ENCODE measurements at regions not wholly inside any gene's neighbourhood (a gene's known extent, or its start where the extent isn't known, plus 50 kb on each side); places are given as distances from the start of the nearest gene placed in this dataset.
"Not testable (repeated sequence)": the region's sequence is repeated elsewhere in the genome, so short reads cannot be mapped to it uniquely, and the experiment has no call there.

- no peak overlapping the region for H3K27ac Mint-ChIP-seq
- no peaks in the 10 kb centered on the region for H3K4me1 Mint-ChIP-seq
- DNase-seq: no peak
- H3K4me3 Mint-ChIP-seq: no peak overlapping the region
- H3K27me3 Mint-ChIP-seq: no peaks in the 10 kb centered on the region
- H3K36me3 Mint-ChIP-seq: no peaks in the 10 kb centered on the region
- ATAC-seq (replicated peaks): no peak
- no peaks in the 10 kb centered on the region for H3K9me3 Mint-ChIP-seq
Measured at GRCh38 chr12:72889791-72890190, 617.6 kb downstream of the TRHDE start.

- ATAC-seq (replicated peaks) (no peak), DNase-seq (no peak)
- Mint-ChIP-seq H3K9me3 (no peaks in the 10 kb centered on the region), H3K4me3 (no peak overlapping the region), H3K4me1 (no peaks in the 10 kb centered on the region), H3K36me3 (no peaks in the 10 kb centered on the region), H3K27me3 (no peaks in the 10 kb centered on the region), H3K27ac (no peak overlapping the region)
Measured at GRCh38 chr12:72901685-72902084, 629.5 kb downstream of the TRHDE start.

DNA sequence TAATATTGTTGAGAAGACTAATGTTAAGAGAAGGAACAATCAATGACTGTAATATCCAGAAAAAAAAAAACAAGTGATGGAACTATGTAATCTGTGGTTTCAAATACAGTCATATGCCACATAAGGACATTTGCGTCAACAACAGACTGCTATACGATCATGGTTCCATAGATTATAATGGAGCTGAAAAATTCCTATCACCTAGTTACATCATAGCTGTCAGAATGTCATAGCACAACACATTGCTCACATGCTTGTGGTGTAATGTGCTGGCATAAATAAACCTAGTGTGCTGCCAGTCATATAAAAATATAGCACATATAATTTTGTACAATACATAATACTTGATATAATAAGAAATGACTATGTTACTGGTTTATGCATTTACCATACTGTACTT is 653.5 kb downstream of the TRHDE start:
- DNase-seq: no peak
- Mint-ChIP-seq H3K4me3 (no peak overlapping the region), H3K36me3 (no peaks in the 10 kb centered on the region), H3K27ac (no peak overlapping the region), H3K9me3 (no peaks in the 10 kb centered on the region), H3K4me1 (no peaks in the 10 kb centered on the region), H3K27me3 (no peaks in the 10 kb centered on the region)
- no peak for ATAC-seq (replicated peaks)

DNA sequence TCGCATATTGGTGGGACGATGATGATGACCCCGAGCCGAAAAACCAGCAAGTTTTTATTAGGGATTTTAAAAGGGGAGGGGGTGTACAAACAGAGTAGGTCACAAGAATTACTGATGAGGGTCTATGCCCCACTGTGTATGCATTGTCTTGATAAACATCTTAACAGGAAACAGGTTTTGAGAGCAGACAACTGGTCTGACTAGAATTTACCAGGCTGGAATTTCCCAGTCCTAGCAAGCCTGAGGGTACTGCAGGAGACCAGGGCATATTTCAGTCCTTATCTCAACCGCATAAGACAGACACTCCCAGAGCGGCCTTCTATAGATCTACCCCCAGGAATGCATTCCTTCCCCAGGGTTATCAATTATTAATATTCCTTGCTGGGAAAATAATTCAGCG is 659.7 kb downstream of the TRHDE start:
- not testable (repeated sequence) for ATAC-seq (replicated peaks); H3K4me3 Mint-ChIP-seq; H3K27me3 Mint-ChIP-seq; H3K9me3 Mint-ChIP-seq; DNase-seq; H3K4me1 Mint-ChIP-seq; H3K36me3 Mint-ChIP-seq; H3K27ac Mint-ChIP-seq

DNA sequence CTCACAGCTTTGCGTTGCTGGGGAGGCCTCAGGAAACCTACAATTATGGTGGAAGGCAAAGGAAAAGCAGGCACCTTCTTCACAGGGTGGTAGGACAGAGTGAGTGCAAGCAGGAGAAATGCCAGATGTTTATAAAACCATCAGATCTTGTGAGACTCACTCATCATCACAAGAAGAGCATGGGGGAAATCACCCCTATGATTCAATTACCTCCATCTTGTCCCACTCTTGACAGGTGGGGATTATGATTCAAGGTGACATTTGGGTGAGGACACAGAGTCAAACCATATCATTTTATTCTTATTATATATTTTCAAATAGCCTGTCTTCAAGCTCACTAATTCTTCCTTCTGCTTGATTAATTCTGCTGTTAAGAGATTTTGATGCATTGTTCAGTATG is 665.3 kb downstream of the TRHDE start:
- no peaks in the 10 kb centered on the region for H3K27me3 Mint-ChIP-seq
- no peak overlapping the region for H3K4me3 Mint-ChIP-seq
- ATAC-seq (replicated peaks): no peak
- H3K36me3 Mint-ChIP-seq: no peaks in the 10 kb centered on the region
- no peak for DNase-seq
- peaks cover 5 to 10% of the 10 kb centered on the region in 2 donors for H3K9me3 Mint-ChIP-seq
- H3K4me1 Mint-ChIP-seq: no peaks in the 10 kb centered on the region
- no peak overlapping the region for H3K27ac Mint-ChIP-seq

- no peaks in the 10 kb centered on the region for H3K4me1 Mint-ChIP-seq
- ATAC-seq (replicated peaks): no peak
- H3K4me3 Mint-ChIP-seq: no peak overlapping the region
- H3K27ac Mint-ChIP-seq: no peak overlapping the region
- H3K9me3 Mint-ChIP-seq: peaks cover 0 to 5% of the 10 kb centered on the region in 2 donors
- H3K36me3 Mint-ChIP-seq: no peaks in the 10 kb centered on the region
- DNase-seq: no peak
- no peaks in the 10 kb centered on the region for H3K27me3 Mint-ChIP-seq
Measured at GRCh38 chr12:72957454-72957853, 685.3 kb downstream of the TRHDE start.

DNA sequence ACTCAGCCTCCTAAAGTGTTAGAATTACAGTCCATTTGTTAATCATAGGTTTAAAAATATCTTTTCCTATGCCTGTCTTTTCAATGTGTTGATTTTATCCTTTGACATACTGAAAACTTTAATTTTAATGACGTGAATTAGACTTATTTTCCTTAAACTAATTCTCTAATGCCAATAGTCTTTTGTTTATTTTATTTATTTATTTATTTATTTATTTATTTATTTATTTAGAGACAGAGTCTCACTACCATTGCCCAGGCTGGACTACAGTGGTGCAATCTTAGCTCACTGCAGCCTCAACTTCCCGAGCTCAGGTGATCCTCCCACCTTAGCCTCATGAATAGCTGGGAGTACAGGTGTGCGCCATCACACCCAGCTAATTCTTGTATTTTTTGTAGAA is 694.5 kb downstream of the TRHDE start:
- DNase-seq: no peak
- no peak for ATAC-seq (replicated peaks)
- H3K4me3 Mint-ChIP-seq: no peak overlapping the region
- no peaks in the 10 kb centered on the region for H3K27me3 Mint-ChIP-seq
- no peaks in the 10 kb centered on the region for H3K4me1 Mint-ChIP-seq
- H3K27ac Mint-ChIP-seq: no peak overlapping the region
- H3K9me3 Mint-ChIP-seq: peaks cover 3 to 5% of the 10 kb centered on the region in 2 donors
- no peaks in the 10 kb centered on the region for H3K36me3 Mint-ChIP-seq

DNA sequence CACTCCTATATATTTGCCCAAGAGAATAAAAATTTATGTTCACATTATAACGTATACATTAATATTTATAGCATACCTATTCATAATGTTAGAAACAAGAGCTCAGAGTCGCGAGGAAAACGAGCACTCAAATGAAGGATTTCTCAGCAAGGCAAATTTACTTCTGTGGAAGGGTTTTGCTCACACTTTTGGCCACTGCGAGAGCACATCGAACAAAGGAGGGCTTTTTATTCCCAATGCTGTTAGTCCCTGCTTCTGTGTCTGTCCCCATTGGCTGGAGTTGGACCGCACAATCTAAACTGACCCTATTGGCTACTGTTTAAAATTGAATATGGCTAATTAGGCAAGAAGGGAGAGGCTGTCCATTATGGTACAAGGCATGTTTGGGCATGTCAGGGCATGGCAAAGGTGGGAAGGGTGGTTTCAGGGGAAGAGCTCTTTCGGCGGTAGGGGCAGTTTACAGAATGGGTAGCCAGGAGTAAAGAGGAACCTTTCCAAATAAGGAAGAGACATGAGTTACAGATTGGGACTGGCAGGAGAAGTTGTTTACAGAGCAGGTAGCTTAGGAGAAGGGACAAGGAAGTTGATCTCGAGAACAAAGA is 702.9 kb downstream of the TRHDE start:
- H3K4me1 Mint-ChIP-seq: no peaks in the 10 kb centered on the region
- no peak overlapping the region for H3K4me3 Mint-ChIP-seq
- DNase-seq (no peak), ATAC-seq (replicated peaks) (no peak)
- peaks cover 5% of the 10 kb centered on the region in 2 donors for H3K9me3 Mint-ChIP-seq
- H3K36me3 Mint-ChIP-seq: peaks cover 0 to 2% of the 10 kb centered on the region in 2 donors
- no peak overlapping the region for H3K27ac Mint-ChIP-seq
- no peaks in the 10 kb centered on the region for H3K27me3 Mint-ChIP-seq

GRCh38 chr12:72978999-72979398 is 706.8 kb downstream of the TRHDE start:
- DNase-seq (no peak), ATAC-seq (replicated peaks) (no peak)
- peaks cover 0 to 2% of the 10 kb centered on the region in 2 donors for H3K36me3 Mint-ChIP-seq
- H3K27me3 Mint-ChIP-seq: no peaks in the 10 kb centered on the region
- peaks cover 5 to 9% of the 10 kb centered on the region in 2 donors for H3K9me3 Mint-ChIP-seq
- no peaks in the 10 kb centered on the region for H3K4me1 Mint-ChIP-seq
- no peak overlapping the region for H3K4me3 Mint-ChIP-seq
- no peak overlapping the region for H3K27ac Mint-ChIP-seq

DNA sequence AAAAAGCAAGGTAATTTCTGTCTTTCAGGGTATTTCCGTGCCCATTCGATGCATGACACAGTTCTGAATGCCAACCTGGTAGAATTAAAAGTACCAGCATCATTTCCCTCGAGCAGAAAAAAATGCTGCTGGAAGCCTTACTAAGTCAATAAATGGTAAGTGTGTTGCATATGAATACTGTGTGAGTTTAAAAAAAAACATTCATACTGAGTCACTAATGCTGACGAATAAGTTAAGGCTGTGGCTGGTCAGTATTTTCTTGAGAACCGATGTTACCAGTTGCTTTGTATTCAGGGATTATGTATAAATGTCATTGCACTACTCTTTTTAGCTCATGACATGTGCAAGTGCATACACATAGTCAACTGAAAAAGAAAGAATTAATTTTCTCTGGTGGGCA is 710.2 kb downstream of the TRHDE start:
- H3K27ac Mint-ChIP-seq: no peak overlapping the region
- peaks cover 2 to 7% of the 10 kb centered on the region in 2 donors for H3K9me3 Mint-ChIP-seq
- no peaks in the 10 kb centered on the region for H3K4me1 Mint-ChIP-seq
- no peak overlapping the region for H3K4me3 Mint-ChIP-seq
- no peak for ATAC-seq (replicated peaks)
- no peaks in the 10 kb centered on the region for H3K36me3 Mint-ChIP-seq
- H3K27me3 Mint-ChIP-seq: no peaks in the 10 kb centered on the region
- no peak for DNase-seq

DNA sequence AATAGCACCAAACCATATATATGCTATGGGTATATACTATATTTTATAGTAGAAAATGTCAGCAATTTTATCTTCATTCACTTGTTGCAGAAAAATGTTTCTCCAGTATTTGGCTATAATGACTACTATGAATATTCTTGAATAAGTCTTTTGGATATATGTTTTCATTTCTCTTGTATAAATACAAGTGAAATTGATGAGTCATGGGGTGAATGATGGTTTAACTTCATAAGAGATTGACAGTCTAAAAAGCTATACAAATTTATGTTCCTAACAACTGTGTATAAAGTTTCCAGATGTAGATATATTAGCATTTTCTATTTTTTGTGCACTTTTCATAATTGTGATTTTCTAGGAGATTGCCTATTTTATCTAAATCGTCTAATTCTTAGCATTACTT is 714.8 kb downstream of the TRHDE start:
- no peaks in the 10 kb centered on the region for H3K4me1 Mint-ChIP-seq

GRCh38 chr12:72989458-72989947 is 717.3 kb downstream of the TRHDE start:
- Mint-ChIP-seq H3K27me3 (no peaks in the 10 kb centered on the region), H3K9me3 (peaks cover 7 to 14% of the 10 kb centered on the region in 2 donors), H3K4me3 (no peak overlapping the region), H3K36me3 (no peaks in the 10 kb centered on the region), H3K27ac (no peak overlapping the region), H3K4me1 (no peaks in the 10 kb centered on the region)
- no peak for DNase-seq
- ATAC-seq (replicated peaks): no peak

More for the DNA sequence above, 714.8 kb downstream of the TRHDE start:
- no peaks in the 10 kb centered on the region for H3K36me3 Mint-ChIP-seq
- H3K9me3 Mint-ChIP-seq: peaks cover 7 to 10% of the 10 kb centered on the region in 2 donors
- H3K27ac Mint-ChIP-seq: no peak overlapping the region
- DNase-seq (no peak), ATAC-seq (replicated peaks) (no peak)
- no peak overlapping the region for H3K4me3 Mint-ChIP-seq
- H3K27me3 Mint-ChIP-seq: no peaks in the 10 kb centered on the region

DNA sequence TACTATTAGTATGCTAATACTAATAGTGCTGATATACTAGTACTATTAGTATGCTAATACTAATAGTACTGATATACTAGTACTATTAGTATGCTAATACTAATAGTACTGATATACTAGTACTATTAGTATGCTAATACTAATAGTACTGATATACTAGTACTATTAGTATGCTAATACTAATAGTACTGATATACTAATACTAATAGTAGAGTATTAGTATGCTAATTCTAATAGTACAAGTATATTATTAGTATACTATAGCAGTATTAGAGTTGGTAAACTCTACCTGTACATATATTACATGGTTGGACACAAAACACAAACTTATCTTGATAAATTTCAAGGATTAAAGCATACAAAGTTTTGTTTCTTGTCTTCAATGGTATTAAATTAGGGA is 722.9 kb downstream of the TRHDE start:
- H3K4me3 Mint-ChIP-seq; H3K4me1 Mint-ChIP-seq; H3K27me3 Mint-ChIP-seq; DNase-seq; H3K27ac Mint-ChIP-seq; H3K9me3 Mint-ChIP-seq; H3K36me3 Mint-ChIP-seq; ATAC-seq (replicated peaks): not testable (repeated sequence)

- no peak for DNase-seq
- no peak overlapping the region for H3K27ac Mint-ChIP-seq
- H3K4me3 Mint-ChIP-seq: no peak overlapping the region
- H3K36me3 Mint-ChIP-seq: no peaks in the 10 kb centered on the region
- ATAC-seq (replicated peaks): no peak
- no peaks in the 10 kb centered on the region for H3K27me3 Mint-ChIP-seq
- H3K4me1 Mint-ChIP-seq: no peaks in the 10 kb centered on the region
- peaks cover 5 to 10% of the 10 kb centered on the region in 2 donors for H3K9me3 Mint-ChIP-seq
Measured at GRCh38 chr12:72995616-72996015, 723.4 kb downstream of the TRHDE start.

GRCh38 chr12:73001806-73002205 is 729.6 kb downstream of the TRHDE start:
- not testable (repeated sequence) for ATAC-seq (replicated peaks); H3K4me1 Mint-ChIP-seq; H3K4me3 Mint-ChIP-seq; DNase-seq; H3K27ac Mint-ChIP-seq; H3K27me3 Mint-ChIP-seq; H3K9me3 Mint-ChIP-seq; H3K36me3 Mint-ChIP-seq

DNA sequence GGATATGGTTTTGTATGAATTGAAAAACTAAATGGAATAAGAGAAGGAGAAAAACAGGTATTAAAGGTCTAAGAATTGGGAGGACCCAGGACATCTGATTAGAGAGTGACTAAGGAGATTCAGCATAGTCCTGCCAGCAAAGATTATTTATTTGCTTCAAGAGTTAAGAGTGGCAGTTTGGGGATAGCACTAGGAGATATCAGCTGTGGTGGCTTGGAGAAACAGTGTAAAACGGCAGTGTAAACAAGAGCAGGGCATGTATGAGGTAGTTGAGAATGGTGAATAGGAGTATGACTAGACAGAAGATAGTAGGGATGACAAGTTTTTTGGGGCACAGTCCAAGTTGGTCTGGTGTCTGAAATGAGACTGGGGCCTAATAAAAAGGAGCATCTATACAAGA is 730.3 kb downstream of the TRHDE start:
- H3K4me3 Mint-ChIP-seq; H3K27me3 Mint-ChIP-seq; H3K27ac Mint-ChIP-seq; H3K9me3 Mint-ChIP-seq; H3K4me1 Mint-ChIP-seq; ATAC-seq (replicated peaks); H3K36me3 Mint-ChIP-seq; DNase-seq: not testable (repeated sequence)
